Neural progenitor cell (in vitro differentiated cells): ENCODE measurements at regions not wholly inside any gene's neighbourhood (a gene's known extent, or its start where the extent isn't known, plus 50 kb on each side); places are given as distances from the start of the nearest gene placed in this dataset.

ENCODE experiments used
- CTCF ChIP-seq: fragments of 200-600 bp; sonication (generic); IDR thresholded peaks from 2 replicates; pipeline ENCODE4 v1.5.1; 2017; ENCODE audit warnings: antibody characterized with exemption, mild to moderate bottlenecking
- EZH2 ChIP-seq: fragments of 200-600 bp; sonication (generic); IDR thresholded peaks from 2 replicates; pipeline ENCODE4 v1.6.1; 2017; ENCODE audit warnings: antibody characterized with exemption, mild to moderate bottlenecking, moderate library complexity
- EZH2phosphoT487 ChIP-seq: fragments of 200-600 bp; sonication (generic); IDR thresholded peaks from 2 replicates; pipeline ENCODE4 v1.6.1; 2017; ENCODE audit warnings: antibody characterized with exemption

DNA sequence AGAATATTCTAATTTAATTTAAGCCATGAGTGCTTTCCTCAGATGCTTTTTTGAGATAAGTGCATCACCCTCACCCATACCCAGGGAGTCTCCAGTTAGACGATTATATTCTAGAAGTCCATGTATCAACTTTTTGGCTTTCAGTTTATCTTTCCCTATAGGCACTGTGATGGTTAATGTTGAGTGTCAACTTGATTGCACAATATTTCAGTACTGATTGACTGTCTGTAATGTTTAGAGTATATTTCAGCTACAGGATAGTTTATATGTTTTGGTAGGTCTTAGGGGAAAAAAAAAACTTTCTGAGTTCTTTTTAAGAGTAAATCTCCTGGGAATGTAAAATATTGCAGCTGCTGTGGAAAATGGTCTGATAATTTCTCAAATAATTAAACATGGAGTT is 535.4 kb downstream of the ADRA2A start:
- no peak for TF ChIP-seq EZH2
- no peak for TF ChIP-seq CTCF
- TF ChIP-seq EZH2phosphoT487 = no peak
